GM18868 (cell line): ENCODE measurements at regions not wholly inside any gene's neighbourhood (a gene's known extent, or its start where the extent isn't known, plus 50 kb on each side); places are given as distances from the start of the nearest gene placed in this dataset.
"Not testable (repeated sequence)": the region's sequence is repeated elsewhere in the genome, so short reads cannot be mapped to it uniquely, and the experiment has no call there.

ENCODE experiments used
- ATAC-seq: cut with Tn5 transposase; IDR thresholded peaks from one replicate; pipeline ENCODE4 v1.9.1; 2021; ENCODE audit warnings: mild to moderate bottlenecking, moderate library complexity; ENCODE audit not compliant: unreplicated experiment

DNA sequence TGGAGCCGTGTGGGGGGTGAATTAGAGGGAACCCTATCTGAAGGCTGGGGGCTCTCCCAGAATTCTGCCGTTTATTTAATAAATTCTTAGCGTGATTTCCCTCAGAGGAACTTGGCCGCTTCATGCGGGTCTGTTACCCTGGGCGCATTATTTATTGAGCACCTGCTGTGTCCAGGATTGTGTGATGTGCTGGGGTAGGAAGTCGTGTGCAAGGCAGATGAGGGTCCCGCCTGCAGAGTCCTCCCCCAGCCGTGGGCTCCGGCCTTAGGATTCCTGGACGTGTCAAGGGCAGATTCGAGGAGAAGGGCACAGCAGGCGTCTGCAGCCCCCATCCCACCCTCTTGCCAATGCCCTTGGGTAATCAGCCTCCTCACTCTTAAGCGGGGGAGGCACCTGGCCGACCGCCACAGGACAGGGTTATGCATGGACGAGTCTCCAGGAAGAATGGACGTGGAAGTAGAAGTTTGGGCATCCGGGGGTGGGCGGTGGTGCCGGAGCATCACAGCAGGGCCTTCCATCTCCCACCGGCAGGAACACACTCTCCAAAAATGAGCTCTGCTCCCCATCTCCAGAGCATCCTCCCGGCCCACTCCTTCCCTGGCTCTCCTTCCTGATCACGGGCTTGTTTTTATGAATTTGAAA is 233.3 kb upstream of the C1orf174 start:
- no peak for ATAC-seq

DNA sequence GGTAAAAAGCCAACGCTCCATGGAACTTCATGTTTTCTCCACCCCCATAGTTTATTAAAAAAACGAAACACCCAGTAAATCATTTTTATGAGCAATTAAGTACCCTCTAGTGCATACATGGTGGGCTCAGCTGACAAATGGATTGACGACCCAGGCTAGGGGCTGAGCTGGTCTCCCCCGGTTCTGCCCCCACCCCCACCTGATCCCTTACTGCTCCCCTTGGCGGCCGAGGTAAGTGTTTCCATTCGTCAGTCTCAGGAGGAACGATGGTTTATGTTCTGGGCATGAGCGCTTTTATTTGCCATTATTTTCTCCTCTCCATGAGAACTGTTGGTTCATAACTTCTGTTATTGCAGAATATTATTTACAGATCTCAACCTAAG is 233.9 kb upstream of the C1orf174 start:
- no peak for ATAC-seq

DNA sequence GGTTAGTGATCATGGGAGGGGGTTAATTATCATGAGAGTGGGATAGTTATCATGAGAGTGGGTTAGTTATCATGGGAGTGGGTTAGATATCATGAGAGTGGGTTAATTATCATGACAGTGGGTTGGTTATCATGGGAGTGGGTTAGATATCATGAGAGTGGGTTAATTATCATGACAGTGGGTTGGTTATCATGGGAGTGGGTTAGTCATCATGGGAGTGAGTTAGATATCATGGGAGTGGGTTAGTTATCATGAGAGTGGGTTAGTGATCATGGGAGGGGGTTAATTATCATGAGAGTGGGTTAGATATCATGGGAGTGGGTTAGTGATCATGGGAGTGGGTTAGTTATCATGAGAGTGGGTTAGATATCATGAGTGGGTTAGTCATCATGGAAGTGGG is 235.8 kb upstream of the C1orf174 start:
- not testable (repeated sequence) for ATAC-seq

- no peak for ATAC-seq
These were observed 237.7 kb upstream of the C1orf174 start for GRCh38 chr1:4137621-4138415.

DNA sequence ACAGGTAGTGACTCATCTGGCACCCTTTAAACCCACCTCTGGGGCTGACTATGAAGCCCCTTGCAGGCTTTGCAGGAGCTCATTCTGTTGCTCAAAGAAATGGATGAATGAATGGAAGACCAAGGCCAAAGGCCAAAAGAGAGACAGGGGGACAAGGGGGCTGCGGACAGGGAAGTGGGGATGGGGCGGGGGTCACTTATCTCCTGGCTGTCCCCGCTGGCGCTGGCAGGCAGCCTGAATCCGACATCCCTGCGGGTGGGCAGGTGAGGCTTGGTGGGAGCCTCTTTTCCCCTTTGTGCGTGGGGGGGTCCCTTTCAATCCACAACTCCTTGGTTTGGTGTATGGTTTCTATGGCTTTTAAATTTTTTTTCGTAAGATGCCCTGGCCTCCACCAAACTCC is 239.6 kb upstream of the C1orf174 start:
- ATAC-seq: no peak

DNA sequence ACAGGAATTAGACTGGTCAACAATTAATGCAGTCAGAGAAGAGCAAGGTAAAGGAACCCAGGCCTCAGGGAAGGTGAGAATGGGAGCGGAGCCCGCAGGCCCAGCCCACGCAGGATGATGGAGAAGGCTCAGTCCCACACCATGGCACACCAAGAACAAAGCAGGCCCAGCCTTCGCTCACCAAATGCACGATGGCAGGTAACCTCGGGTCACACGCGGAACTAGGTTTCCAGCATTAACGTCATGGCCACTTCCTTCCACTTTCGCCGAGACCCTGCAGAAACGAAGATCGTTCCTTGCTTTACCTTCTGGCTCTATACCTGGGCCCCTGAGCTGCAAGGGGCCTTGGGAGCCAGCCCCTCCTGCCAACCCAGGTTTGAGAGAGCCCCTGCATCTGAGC is 240.2 kb upstream of the C1orf174 start:
- no peak for ATAC-seq

GRCh38 chr1:4140821-4141220 is 240.7 kb upstream of the C1orf174 start:
- ATAC-seq: no peak

DNA sequence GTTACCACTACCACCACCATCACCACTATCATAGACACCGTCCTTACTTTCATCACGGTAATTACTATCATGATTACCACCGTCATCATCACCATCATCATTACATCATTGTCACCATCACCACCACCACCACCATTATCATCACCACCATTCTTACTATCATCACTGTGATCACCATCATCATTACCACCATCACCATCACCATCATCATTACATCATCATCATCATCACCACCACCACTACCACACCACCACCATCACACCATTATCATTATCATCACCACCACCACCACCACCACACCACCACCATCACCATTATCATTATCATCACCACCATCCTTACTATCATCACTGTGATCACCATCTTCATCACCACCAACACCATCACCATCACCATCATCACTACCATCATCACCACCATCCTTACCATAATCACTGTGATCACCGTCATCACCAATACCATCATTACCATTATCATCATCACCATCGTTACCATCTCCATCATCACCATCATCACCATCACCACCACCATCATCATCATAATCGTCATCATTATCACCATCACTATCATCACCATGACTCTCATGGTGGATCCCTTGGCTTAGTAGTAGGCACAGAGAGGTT is 244.4 kb upstream of the C1orf174 start:
- ATAC-seq: no peak

DNA sequence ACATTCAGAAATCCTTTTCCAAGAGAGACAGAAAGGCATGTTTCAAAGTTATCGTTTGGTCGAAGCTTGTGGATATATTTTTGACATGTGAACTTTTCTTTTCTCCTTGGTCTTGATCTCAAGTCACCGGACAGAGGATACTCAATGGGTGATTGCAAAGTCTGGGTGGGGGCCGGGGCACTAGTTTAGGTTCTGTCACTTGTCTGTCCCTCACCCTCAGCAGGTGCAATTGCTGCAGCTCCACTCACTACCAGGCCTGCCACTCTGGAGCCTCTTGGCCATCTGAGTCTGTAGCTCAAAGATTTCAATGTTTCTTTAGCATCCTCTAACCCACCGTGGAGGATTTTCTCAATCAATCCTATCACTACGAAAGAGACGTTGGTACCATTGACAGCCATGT is 246.0 kb upstream of the C1orf174 start:
- ATAC-seq: no peak

GRCh38 chr1:4146614-4147013 is 246.5 kb upstream of the C1orf174 start:
- ATAC-seq: no peak

- ATAC-seq: no peak
These were observed 247.4 kb upstream of the C1orf174 start for GRCh38 chr1:4147509-4147908.

GRCh38 chr1:4149281-4149680 is 249.2 kb upstream of the C1orf174 start:
- ATAC-seq: no peak

GRCh38 chr1:4149831-4150230 is 249.8 kb upstream of the C1orf174 start:
- no peak for ATAC-seq

- ATAC-seq: no peak
These were observed 250.2 kb upstream of the C1orf174 start for GRCh38 chr1:4150262-4150661.

GRCh38 chr1:4152266-4152665 is 252.2 kb upstream of the C1orf174 start:
- ATAC-seq: no peak

DNA sequence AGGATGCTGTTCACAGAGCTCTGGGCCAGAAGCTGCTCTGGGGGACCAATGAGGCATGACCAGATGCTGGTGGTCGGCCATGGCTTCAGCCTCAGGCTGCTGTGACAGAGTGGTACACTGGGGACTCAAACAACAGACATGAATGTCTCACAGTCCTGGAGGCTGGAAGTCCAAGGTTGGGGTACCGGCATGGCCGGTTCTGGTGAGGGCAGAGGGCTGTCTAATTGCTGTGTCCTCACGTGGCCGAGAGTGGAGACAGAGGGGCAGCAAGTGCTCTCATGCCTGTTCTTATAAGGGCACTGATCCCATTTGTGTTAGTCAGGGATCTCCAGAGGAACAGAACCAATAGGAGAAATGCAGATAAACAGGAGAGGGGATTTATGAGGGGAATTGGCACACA is 253.5 kb upstream of the C1orf174 start:
- no peak for ATAC-seq

GRCh38 chr1:4156241-4156973 is 256.3 kb upstream of the C1orf174 start:
- no peak for ATAC-seq

GRCh38 chr1:4160181-4160580 is 260.1 kb upstream of the C1orf174 start:
- ATAC-seq: no peak

DNA sequence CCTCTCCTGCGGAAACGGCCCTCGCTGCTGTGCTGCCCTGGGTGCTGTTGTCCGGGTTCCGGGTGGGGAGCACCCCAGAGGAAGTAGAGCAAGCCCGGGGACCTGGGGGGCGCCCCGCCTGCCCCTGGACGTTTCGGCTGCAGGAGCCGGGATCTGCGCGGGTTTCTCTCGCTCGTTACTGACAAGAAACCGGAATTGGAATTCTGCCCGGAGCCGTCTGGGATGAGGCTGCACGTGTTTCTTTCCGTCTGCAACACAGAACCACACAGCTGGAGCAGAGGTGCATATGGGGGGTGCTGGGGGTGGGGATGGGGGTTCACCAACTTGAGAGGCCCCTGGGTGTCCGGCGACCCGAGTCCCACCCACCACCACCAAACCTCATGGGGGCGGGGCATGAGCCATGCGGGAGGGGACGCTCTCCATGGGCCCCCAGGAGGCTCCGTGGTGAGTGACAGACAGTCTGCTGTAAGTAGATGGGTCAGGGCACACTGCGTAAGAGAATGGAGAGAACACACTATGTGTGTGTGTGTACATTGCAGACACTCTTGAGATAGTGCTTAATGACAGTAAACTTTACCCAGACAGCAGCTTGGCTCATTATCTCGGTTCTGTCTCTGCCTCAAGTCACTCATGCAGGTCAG is 261.4 kb upstream of the C1orf174 start:
- ATAC-seq: no peak

DNA sequence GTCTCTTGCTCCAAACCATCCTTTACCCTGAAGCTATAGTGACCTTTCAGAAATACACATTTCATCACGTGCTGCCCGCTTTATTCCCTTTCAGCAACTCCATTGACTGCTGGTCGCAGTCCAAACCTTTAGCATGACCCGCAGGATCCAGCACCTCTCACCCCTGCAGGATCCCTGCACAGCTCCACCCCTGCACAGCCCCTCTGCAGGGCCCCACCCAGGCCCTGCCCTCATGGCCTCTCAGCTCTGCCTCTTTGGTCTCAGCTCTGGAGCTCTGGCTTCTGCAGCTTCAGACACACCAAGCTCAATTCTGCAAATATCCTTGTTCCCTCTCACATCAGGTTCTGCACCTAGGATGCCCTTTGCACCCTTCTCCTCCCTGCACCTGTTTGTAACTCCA is 264.9 kb upstream of the C1orf174 start:
- no peak for ATAC-seq

- ATAC-seq: no peak
These were observed 265.7 kb upstream of the C1orf174 start for GRCh38 chr1:4165686-4166300.
